Ecto neural progenitor cell (in vitro differentiated cells): ENCODE measurements at regions not wholly inside any gene's neighbourhood (a gene's known extent, or its start where the extent isn't known, plus 50 kb on each side); places are given as distances from the start of the nearest gene placed in this dataset.

Experiments used
- DNase-seq: peaks from one replicate; pipeline ENCODE4 v3.0.0-alpha.2; 2018; ENCODE audit warnings: low spot score

DNA sequence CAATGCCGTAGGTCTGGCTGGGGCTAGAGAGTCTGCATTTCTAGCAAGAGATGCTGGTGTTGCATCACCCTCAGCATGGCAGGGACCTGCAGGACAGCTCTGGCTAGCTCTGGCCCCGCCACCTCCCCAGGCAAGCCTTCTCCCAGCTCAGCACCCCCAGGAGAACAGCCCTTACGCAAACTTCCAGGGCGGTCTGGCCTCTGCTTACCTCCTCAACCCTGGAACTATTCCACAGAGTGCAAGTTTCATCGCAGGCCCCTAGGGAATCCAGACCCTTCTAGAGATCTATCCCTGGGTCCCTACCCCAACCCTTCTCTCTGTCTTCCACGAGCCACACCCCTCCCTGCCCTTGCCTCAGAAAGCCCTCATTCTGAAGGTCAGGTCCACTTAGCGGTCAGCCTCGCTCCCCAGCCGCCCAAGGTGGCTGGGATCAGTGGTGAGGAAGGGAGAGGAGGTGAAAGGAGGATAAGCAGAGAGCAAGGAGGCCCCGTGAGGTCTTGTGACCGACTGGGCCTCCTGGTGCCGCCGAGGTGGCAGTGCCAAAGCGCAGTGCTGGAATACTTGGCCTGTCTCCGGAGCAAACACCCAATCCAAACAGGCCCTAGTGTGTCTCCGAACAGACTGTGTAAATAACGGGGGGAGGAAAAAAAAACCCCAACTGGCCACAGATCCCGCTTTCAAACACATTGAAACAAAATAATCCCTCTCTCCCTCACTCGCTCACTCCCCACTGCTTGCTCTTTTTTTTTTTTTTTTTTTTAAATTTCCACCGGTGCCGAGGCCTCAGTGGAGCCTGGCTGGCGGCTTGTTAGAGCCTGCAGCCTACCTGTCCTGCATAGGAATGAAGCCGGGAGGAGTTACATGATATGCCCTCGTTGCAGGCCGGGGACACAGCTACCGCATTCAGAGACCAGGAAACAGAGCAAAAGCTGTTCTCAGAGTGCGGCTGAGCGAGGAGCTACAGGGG lies 380.9 kb downstream of the SOX9 start:
- no peak for DNase-seq

DNA sequence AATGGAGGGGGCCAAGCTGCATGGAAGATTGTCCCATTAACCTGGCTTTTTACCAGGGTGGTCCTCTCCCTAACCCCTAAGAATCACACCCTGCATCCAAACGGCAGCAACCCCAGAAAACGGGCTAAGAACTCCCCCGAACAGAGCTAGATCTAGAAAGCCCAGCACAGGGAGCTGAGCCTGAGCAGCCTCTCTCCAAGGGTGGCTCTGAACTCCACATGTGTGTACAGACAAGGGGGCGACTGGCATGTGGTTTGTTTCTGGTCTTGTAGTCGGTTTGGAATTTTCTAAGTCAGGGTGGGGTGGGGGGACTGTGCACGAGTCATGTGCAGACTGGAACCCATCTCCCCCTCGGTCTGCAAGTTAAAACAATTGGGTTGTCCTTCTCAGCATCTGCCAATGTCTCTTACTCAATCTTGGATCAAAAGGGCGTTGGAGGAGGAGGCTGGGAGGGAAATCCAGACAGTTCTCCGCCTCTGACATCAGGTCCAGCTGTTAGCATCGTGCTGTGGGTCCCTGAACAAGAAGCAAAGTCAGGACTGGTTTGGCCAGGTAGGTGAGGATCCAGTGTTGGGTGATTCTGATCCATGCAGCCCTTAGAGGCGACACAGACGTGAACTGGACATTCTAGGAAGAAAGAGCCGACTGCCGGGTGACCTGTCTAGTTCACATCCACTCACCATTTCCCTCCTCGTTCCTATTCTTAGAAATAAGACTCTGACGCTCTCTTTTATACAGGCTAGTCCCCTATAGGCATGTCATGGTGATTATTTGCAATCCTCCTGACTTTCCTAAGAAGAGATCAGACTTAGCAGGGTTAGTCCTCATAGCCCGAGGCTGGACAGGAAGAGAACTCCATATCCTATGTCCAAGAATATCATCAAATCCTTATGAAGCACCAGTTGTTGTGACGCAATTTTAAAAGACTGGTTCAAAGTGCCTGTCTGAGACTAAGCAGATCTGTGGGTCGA lies 381.8 kb downstream of the SOX9 start:
- no peak for DNase-seq

DNA sequence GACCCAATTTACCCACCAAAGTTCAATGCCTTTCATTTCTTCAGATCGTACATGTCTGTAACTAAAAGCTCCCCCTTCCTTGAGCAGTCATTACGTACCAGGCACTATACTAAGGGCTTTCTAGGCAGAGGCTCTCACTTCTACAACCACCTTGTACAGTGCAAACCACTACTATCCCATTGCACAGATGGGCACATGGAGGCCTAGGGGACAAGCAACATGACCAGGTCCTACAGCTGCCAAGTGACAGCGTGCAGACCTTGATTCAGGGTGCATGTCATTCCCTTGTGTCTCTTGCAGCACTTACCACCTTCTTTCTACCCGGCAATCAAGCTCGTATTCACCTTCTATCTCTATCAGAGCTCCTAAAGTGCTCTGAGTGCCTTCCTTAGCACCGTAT lies 382.7 kb downstream of the SOX9 start:
- DNase-seq, result no peak

DNA sequence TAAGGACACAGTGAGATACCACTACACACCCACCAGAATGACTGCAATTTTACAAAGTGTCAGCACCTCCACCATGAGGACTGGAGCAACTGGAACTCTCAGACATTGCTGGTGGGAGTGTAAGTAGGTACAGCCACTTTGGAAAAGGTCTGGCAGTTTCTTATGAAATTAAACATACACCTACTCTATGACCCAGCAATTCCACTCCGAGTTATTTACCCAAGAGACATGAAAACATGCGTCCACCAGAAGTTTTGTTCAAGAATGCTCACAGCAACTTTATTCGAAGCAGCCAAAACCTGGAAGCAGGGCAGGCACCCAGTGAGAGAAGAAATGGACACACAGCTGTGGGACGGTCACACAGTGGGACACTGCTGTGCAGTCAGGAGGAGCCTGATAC lies 384.0 kb downstream of the SOX9 start:
- no peak for DNase-seq

- no peak for DNase-seq
Observed at GRCh38 chr17:72506773-72507172, 386.0 kb downstream of the SOX9 start.

DNA sequence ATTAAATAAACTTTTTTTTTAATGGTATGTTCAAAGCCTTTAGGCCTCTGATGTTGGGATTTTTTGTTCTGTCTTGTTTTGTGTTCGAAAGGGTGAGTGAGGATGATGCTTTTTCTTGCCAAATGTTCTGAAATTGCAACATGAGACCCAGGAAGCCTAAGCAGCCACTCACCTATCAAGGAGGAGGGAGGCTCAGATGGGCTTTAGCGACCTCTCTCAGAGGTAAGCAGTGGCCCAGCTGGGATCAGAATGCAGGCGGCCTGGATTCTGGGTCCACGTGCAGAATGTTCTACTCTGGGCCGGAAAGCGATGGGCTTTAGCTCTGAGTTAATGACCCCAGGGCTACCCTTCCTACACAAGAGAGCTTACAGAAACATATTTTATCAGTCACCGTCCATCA lies 386.6 kb downstream of the SOX9 start:
- no peak for DNase-seq

- no peak for DNase-seq
Observed at GRCh38 chr17:72510351-72511016, 389.7 kb downstream of the SOX9 start.

DNA sequence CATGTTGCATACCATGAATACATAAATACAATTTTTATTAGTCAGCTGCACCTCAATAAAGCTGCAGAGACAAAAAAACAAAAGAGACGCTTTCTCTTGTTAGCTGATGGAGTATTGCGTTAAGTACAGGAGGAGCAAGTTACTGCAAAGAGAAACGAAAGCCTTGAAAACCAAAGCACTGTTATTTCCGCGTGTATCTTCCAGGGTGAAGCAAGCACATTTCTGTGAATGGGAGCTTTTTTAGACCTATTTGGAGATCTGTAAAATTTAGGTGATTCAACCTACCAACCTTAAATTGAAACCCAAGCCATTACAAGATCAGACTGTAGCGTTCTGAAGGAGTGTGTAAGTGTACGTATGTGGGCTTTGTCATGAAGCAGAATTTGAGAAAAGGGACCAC lies 390.4 kb downstream of the SOX9 start:
- DNase-seq, result no peak

- no peak for DNase-seq
Observed at GRCh38 chr17:72511874-72512273, 391.1 kb downstream of the SOX9 start.

- DNase-seq, result no peak
Observed at GRCh38 chr17:72512649-72513556, 392.1 kb downstream of the SOX9 start.

DNA sequence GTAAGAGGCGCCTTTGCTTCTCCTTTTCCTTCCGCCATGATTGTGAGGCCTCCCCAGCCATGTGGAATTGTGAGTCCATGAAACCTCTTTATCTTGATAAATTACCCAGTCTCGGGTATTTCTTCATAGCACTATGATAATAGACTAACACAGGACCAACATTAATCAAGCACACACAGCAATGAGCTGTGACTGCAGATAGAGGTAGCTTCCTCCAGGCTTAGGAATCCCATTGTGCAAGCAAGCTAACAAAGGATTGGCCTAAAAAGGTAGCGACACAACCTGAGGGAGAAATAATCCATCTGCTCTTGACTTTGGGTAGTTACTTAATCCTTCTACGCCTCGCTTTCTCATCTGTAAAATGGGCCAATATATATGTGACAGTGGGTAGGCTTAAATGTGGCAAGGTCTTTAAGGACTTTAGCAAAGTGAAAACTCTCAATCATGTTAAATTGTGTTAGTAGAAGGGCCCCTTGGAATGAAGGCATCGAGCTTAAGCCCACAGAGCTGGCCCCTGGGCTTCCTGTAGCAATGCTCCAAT lies 393.6 kb downstream of the SOX9 start:
- DNase-seq, result no peak

GRCh38 chr17:72514891-72515290 lies 394.1 kb downstream of the SOX9 start:
- no peak for DNase-seq

DNA sequence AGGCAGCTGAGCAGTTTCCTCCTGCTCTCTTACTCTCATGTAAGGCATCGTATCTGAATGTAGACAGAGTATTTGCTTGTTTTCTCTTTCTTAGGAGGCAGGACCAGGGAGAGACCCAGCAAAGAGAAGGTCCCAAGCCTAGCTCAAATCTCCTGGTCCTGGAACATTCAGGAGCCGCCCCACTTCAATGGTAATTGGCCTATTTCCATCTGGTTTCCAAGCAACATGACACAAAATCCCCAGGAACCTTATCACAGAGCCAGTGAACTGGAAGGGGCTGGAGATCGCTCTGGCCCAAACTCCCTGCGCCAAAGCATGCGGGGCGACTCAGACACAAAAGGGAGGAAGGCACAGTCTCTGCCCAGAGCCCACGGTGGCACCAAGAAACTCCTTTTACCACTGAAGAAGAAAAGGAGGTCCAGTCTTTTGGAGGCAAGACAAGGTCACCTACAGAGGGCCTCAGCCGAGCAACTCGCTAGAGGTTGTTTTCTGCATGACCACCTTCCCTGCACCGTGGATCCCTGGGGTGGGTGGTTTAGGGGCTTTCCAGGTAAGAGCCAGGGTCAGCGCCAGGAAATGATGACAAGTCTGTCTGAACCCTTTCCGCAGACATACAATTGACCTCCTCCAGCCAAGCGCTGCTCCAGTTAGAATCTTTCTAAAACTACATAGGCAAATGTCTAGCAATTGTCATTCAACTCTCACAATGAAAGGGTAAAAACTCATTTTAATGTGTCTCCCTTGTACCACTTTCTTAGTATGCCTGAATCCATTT lies 394.7 kb downstream of the SOX9 start:
- no peak for DNase-seq

DNA sequence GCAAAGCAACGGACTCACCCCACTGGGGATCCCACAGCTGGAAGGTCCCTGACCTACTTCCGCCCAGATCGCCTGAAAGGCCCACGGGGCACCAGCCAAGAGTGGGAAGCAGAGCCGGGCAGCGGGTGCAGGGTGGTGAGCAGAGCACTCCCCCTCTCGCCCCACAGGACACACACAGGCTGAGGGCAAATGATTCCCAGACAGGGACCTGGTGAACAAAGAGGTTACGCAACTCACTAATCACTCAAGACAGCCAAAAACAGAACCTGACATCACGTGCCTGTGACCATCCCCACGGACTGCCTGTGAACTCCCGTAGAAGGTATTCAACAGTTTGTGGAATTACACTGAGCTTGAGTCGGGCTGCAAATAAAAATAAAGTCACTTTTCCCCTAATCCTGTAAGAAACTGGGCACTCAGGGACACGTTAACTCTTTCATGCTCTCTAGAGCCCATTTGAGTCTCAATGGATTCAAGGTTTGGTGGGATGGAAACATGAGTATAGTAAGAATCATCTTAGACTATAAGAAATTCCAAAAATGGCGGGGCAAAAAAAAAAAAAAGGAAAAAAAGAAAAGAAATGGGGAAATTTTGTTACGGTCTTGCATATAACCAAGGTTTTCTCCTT lies 396.1 kb downstream of the SOX9 start:
- no peak for DNase-seq

DNA sequence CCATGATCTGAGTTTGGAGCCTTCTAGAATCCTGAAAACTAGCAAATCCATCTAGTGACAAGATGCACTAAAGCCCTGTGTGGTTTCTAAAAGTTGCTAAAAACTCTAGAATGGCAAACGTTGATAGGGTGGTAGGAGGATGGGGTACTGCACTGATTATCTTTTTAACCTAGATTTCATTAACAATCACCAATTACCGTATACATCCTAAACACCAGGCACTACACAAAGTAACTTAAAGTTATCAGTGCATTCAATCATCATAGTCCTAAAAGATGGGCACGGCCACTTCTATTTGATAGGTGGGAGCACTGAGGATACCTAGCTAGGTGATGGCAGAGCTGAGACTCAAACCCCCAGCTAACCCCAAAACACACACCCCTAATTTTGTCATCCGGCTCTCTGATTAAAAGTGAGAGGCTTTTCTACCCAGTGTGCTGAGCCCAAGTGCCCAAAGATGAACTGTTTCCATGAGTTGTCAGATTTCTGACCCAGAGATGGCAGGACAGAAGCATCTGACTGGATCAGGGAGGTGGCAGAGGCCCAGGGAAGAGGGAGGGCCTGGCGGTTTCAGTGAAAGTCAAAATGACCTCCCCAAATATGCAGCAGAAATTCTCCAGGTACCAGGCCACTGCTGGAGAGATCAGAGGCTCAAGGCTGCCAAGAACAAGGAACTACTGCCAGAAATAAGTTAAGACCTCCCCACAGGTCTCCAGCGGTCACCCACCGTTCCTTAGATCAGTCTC lies 396.8 kb downstream of the SOX9 start:
- no peak for DNase-seq

DNA sequence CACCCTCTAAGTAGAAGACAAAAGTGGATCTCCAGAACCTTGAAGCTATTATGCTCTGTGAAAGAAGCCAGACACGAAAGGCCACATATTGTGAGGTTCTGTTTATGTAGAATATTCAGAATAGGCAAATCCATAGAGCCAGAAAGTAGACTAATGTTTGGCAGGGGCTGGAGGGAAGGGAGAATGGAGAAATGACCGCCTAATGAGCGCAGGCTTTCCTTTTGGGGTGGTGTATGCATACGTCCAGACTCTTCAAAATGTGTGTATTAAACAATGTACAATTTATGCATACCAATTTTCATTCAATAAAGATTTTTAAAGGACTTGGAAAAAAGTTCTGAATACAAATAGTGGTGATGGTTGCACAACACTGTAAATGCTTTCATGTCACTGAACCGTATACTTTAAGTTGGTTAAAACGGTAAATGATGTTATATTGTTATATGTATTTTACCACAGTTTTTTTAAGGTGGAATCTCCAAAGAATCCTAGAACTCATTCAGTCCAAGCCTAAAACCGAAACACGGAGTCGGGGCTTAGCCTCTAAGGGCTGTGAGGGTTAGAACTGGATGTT lies 397.4 kb downstream of the SOX9 start:
- DNase-seq, result no peak

DNA sequence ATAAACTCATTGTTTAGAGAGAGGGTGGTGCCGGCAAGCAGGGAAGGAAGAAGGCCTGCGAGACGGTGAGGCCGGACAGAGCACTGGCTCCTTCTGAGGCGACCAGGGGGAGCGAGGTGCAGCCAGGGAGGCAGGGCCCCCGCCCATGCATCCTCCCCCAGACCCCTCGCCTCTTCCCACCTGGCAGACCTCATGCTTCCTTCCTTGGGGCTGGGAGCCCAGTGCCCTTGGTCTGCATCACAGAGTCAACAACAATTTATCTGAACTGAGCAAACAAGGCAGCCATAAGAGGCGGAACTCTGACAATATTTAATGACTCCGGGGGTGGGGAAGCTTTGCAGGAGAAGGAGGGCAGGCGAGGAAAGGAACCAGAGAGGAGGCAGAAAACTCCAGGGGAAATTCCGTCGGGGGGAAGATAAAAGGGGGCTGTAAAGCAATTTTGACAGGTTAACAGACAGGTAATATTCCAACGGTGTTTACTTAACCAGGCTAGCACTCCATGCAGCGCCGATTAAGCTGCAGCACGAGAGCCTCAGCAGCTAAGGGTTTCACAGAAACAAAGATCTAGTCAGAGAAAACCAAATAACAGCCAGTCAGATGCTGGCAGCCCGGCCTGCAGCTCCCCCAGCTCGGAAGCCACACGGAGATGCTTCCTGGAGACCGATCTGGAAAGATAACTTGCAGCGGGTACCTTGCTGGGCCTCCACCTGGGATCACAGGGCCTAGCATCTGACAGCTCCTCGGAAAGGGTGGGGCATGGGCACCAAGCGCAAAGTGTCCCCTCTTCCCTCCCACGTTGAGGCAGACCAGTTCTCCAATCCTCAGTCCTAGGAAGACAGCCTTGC lies 398.2 kb downstream of the SOX9 start:
- DNase-seq, result no peak

GRCh38 chr17:72519598-72519936 lies 398.7 kb downstream of the SOX9 start:
- no peak for DNase-seq
